ENCODE measurements at regions not wholly inside any gene's neighbourhood (a gene's known extent, or its start where the extent isn't known, plus 50 kb on each side); places are given as distances from the start of the nearest gene placed in this dataset.

DNA sequence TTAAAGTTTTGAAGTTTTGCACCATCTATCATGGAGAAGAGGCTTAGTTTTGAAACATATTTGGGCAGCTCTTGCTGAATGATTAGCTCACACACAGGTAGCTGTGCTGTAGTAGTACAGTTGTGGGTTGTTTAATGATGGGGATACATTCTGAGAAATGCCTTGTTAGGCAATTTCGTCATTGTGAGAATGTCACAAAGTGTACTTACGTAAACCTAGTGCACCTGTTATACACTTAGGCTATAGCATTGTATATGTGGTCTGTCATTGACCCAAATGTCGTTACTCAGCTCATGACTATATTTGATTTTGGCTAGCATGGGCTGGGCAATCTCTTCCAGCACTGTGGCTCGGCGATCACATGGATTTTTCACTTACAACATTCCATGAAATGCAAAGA lies 247.2 kb upstream of the IGFBP3 start (continued):
- TF ChIP-seq, protein P1, sequence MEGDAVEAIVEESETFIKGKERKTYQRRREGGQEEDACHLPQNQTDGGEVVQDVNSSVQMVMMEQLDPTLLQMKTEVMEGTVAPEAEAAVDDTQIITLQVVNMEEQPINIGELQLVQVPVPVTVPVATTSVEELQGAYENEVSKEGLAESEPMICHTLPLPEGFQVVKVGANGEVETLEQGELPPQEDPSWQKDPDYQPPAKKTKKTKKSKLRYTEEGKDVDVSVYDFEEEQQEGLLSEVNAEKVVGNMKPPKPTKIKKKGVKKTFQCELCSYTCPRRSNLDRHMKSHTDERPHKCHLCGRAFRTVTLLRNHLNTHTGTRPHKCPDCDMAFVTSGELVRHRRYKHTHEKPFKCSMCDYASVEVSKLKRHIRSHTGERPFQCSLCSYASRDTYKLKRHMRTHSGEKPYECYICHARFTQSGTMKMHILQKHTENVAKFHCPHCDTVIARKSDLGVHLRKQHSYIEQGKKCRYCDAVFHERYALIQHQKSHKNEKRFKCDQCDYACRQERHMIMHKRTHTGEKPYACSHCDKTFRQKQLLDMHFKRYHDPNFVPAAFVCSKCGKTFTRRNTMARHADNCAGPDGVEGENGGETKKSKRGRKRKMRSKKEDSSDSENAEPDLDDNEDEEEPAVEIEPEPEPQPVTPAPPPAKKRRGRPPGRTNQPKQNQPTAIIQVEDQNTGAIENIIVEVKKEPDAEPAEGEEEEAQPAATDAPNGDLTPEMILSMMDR (conservative IDR thresholded peaks at IDR 0.05; ENCODE audit: low read depth in 2 of 2): no peak

- Mint-ChIP-seq H3K27me3 (ENCODE audit: insufficient read depth, low read depth, poor library complexity) (peaks cover 1% of the 10 kb centered on the region), H3K9me3 (no peaks in the 10 kb centered on the region; the same call in 2 of the 3 replicates), H3K27ac (no peak overlapping the region), H3K36me3 (ENCODE audit: low read depth) (no peaks in the 10 kb centered on the region), H3K4me1 (no peaks in the 10 kb centered on the region; the same call in 1 of the 3 replicates), H3K4me3 (no peak overlapping the region)
- H3K36me3 ChIP-seq (ENCODE audit: insufficient read depth): no peaks in the 10 kb centered on the region
- H3K4me1 ChIP-seq (ENCODE audit: insufficient read depth): no peaks in the 10 kb centered on the region
- H3K27ac ChIP-seq (ENCODE audit: low read depth): no peak overlapping the region
- H3K27me3 ChIP-seq (ENCODE audit: insufficient read depth): no peaks in the 10 kb centered on the region
- no peak overlapping the region for H2AFZ ChIP-seq
- no peaks in the 10 kb centered on the region for H4K20me1 ChIP-seq (replicated peaks; ENCODE audit: insufficient read depth)
- no peaks in the 10 kb centered on the region for H3F3A ChIP-seq (replicated peaks; ENCODE audit: low read depth)
- DNase-seq (ENCODE audit: low spot score): no peak
- H3K4me3 ChIP-seq: no peak overlapping the region
- no peak overlapping the region for H3K4me2 ChIP-seq
- no peak for ATAC-seq
- H3K9me2 ChIP-seq (ENCODE audit: insufficient read depth): peaks cover 7% of the 10 kb centered on the region; the same call in 1 of the 2 replicates
- H3K79me2 ChIP-seq (replicated peaks; ENCODE audit: insufficient read depth): no peaks in the 10 kb centered on the region
- TF ChIP-seq, protein P1 (conservative IDR thresholded peaks at IDR 0.05; ENCODE audit: low read depth in 2 of 2): no peak
- TF ChIP-seq ZNF462 (CRISPR knock-in tag; IDR thresholded peaks at IDR 0.05): no peak
- TF ChIP-seq REST (IDR thresholded peaks at IDR 0.05; ENCODE audit: unreplicated experiment): no peak
- no peak for TF ChIP-seq ETS1 (IDR thresholded peaks at IDR 0.05)
- no peak for TF ChIP-seq NANOG (IDR thresholded peaks at IDR 0.05; ENCODE audit: borderline replicate concordance)
- TF ChIP-seq CREB1 (CRISPR knock-in tag; IDR thresholded peaks at IDR 0.05; ENCODE audit: low read depth): no peak
- TF ChIP-seq JUNB (IDR thresholded peaks at IDR 0.05; ENCODE audit: unreplicated experiment): no peak
- no peak for TF ChIP-seq POLR2AphosphoS5 (IDR thresholded peaks at IDR 0.05; ENCODE audit: low read depth)
- no peak for TF ChIP-seq STAT1 (IDR thresholded peaks at IDR 0.05; ENCODE audit: unreplicated experiment)
- TF ChIP-seq ZNF114 (CRISPR knock-in tag; IDR thresholded peaks at IDR 0.05): no peak
- TF ChIP-seq EZH2phosphoT487 (IDR thresholded peaks at IDR 0.05; ENCODE audit: unreplicated experiment): no peak
Measured at GRCh38 chr7:46165276-46165675, 244.2 kb upstream of the IGFBP3 start.
